Upper lobe of left lung (tissue), 6 donors: ENCODE measurements at regions not wholly inside any gene's neighbourhood (a gene's known extent, or its start where the extent isn't known, plus 50 kb on each side); places are given as distances from the start of the nearest gene placed in this dataset.

Source experiments
- ATAC-seq, 2 donors: fragments of 200-7000 bp; cut with Tn5 transposase; one replicate each; pipeline ENCODE4 v1.9.1; 2022; ENCODE audit warnings: mild to moderate bottlenecking in 2 of 2, moderate library complexity in 2 of 2; ENCODE audit not compliant: low FRiP score in 2 of 2
- DNase-seq, 2 donors: peaks; one replicate each; pipeline ENCODE4 v3.0.0-alpha.2; 2019 to 2020
- H3K27ac ChIP-seq, 4 donors: fragments of 200-600 bp; sonication (generic); one replicate each; pipeline ENCODE4 v1.5.1; 2016 to 2019
- H3K27me3 ChIP-seq, 4 donors: fragments of 200-600 bp; sonication (generic); one replicate each; pipeline ENCODE4 v1.5.1; 2017 to 2019
- H3K36me3 ChIP-seq, 4 donors: fragments of 200-600 bp; sonication (generic); one replicate each; pipeline ENCODE4 v1.5.1; 2016 to 2019
- H3K4me1 ChIP-seq, 4 donors: fragments of 200-600 bp; sonication (generic); one replicate each; pipeline ENCODE4 v1.5.1; 2018 to 2019
- H3K4me3 ChIP-seq, 4 donors: fragments of 200-600 bp; sonication (generic); one replicate each; pipeline ENCODE4 v1.5.1; 2017 to 2019; ENCODE audit warnings: mild to moderate bottlenecking in 2 of 4, moderate library complexity in 1 of 4
- H3K9me3 ChIP-seq, 4 donors: fragments of 200-600 bp; sonication (generic); one replicate each; pipeline ENCODE4 v1.5.1; 2018 to 2019
- EP300 ChIP-seq, 4 donors: sonication (generic); formaldehyde crosslinking; IDR thresholded peaks; one replicate each; pipeline ENCODE4 v1.5.1; 2017; ENCODE audit warnings: antibody characterized with exemption in 4 of 4, control low read depth in 2 of 4
- POLR2A ChIP-seq, 4 donors: fragments of 450-650 bp; IDR thresholded peaks; one replicate each; pipeline ENCODE4 v1.5.1; 2016 to 2017; ENCODE audit warnings: antibody characterized with exemption in 4 of 4, mild to moderate bottlenecking in 2 of 4
- POLR2AphosphoS5 ChIP-seq, 2 donors: sonication (generic); formaldehyde crosslinking; IDR thresholded peaks; one replicate each; pipeline ENCODE4 v1.5.1; 2017; ENCODE audit warnings: antibody characterized with exemption in 2 of 2
- WGBS, 2 donors: methylation state at CpG; one replicate each; pipeline ENCODE4 v1.1.5; 2017 to 2018; 5-methylcytosine and 5-hydroxymethylcytosine counted together
- TF ChIP-seq, protein P1 (sequence below), 6 experiments: fragments of 450-650 bp in 4 of 6; fragments of 200-600 bp in 2 of 6; sonication (generic) in 2 of 6; IDR thresholded peaks; one replicate each; pipeline ENCODE4 v1.5.1; 2016 to 2019; ENCODE audit warnings: antibody characterized with exemption in 6 of 6
- donor health status: DM: no; HTN: no; CAD: no; lungs with moderate emphysema.
- donor health status: DM: no; HTN: yes; CAD: no; lungs with severe emphysema.

DNA sequence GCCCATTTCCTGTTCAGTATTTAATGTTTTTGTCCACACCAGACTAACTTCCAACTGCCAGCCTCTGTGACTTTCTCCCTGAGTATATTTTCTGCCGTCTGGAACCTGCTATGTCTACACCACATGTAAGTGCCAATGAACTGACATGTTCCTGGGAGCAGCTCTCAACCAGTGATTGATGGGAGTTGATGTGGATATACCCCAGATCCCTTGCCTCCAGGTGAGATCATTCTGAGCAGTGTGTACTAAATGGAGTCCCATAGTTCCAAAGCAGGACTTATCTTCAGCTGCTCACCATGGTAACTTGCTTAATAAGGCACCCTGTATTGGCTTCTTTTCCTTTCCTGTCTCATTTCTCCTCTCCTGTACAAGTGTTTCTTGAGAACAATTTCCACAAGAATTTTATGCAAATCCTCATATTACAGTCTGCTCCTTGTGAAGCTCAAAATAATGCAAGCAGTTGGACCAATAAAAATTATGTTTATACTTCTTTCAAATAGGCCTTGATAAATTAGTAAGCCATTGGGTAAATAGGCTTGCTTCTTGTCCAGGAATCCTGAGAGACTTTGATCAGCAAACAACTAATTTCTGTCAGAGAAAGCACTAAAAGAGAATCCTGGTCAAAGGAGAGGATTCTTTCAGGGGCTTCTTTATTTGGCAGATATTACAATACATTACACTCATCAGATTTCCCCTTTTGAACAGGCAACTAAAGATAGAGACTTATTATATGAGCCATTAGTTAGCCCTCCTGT is 911.7 kb upstream of the NDST4 start:
- TF ChIP-seq POLR2A (IDR thresholded peaks at IDR 0.05), result no peak
- TF ChIP-seq EP300 (IDR thresholded peaks at IDR 0.05), result no peak
- TF ChIP-seq POLR2AphosphoS5 (IDR thresholded peaks at IDR 0.05), result no peak
- TF ChIP-seq, protein P1, sequence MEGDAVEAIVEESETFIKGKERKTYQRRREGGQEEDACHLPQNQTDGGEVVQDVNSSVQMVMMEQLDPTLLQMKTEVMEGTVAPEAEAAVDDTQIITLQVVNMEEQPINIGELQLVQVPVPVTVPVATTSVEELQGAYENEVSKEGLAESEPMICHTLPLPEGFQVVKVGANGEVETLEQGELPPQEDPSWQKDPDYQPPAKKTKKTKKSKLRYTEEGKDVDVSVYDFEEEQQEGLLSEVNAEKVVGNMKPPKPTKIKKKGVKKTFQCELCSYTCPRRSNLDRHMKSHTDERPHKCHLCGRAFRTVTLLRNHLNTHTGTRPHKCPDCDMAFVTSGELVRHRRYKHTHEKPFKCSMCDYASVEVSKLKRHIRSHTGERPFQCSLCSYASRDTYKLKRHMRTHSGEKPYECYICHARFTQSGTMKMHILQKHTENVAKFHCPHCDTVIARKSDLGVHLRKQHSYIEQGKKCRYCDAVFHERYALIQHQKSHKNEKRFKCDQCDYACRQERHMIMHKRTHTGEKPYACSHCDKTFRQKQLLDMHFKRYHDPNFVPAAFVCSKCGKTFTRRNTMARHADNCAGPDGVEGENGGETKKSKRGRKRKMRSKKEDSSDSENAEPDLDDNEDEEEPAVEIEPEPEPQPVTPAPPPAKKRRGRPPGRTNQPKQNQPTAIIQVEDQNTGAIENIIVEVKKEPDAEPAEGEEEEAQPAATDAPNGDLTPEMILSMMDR (IDR thresholded peaks at IDR 0.05), result no peak
- Histone ChIP-seq H3K4me3 (no peak overlapping the region), H3K36me3 (no peaks in the 10 kb centered on the region), H3K27ac (no peak overlapping the region), H3K4me1 (no peaks in the 10 kb centered on the region), H3K27me3 (no peaks in the 10 kb centered on the region), H3K9me3 (peaks cover 0 to 4% (median 2%) of the 10 kb centered on the region in 4 donors)
- DNase-seq (no peak), ATAC-seq (no peak)
- WGBS, 2 donors, result 36 to 38% methylated on average over 1 of the region's 1 CpG

DNA sequence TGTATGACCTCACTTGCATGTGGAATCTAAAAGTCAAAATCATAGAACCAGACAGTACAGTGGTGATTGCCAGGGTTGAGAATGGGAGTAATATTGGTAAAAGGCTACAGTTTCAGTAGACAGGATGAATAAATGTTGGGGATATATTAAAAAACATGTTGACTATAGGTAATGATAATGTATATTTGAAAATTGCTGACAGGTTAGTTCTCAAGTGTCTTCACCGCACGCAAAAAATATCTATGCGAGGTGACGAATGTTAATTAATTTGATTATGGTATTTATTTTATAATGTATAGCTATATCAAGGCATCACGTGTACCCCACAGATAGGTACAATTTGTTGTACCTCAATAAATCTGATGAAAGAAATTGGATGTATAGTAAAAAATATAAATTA is 909.6 kb upstream of the NDST4 start:
- 72 to 96% methylated on average over 5 of the region's 5 CpGs for WGBS, 2 donors
- no peak for DNase-seq
- Histone ChIP-seq H3K27me3 (no peaks in the 10 kb centered on the region), H3K36me3 (no peaks in the 10 kb centered on the region), H3K9me3 (peaks cover 0 to 14% (median 11%) of the 10 kb centered on the region in 4 donors), H3K4me3 (no peak overlapping the region), H3K4me1 (no peaks in the 10 kb centered on the region), H3K27ac (no peak overlapping the region)
- ATAC-seq, result no peak
- TF ChIP-seq POLR2AphosphoS5 (IDR thresholded peaks at IDR 0.05), result no peak
- TF ChIP-seq POLR2A (IDR thresholded peaks at IDR 0.05), result no peak
- TF ChIP-seq, protein P1 (IDR thresholded peaks at IDR 0.05), result no peak
- TF ChIP-seq EP300 (IDR thresholded peaks at IDR 0.05), result no peak

DNA sequence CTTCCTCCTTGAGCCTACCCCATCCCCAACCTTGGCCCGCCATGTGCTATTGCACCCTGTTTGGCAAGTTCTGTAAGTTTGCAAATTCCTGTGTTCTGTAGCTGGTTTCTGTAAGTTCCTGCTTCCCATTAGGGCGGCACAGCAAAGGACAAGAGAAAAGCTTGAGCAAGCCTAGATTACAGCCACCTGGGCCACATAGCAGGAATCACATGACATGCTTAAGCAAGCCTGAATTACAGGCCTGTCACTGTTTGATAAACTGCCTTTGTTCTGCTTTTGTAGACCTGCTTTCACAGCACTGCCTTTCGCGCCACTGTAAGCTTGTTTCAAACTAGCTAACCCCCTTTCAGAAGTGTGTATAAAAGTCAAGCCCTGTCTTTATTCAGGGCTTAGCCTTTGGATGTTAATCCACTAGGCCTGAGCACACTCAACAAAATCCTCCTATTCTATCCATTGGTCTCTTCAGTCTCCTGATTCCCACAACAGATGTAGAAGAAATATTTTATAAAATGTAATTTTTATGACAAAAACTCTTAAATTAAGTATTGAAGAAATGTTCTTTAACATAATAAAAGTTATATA is 906.8 kb upstream of the NDST4 start:
- Histone ChIP-seq H3K9me3 (peaks cover 2 to 37% (median 21%) of the 10 kb centered on the region in 4 donors), H3K27me3 (no peaks in the 10 kb centered on the region), H3K27ac (no peak overlapping the region), H3K4me3 (no peak overlapping the region), H3K4me1 (no peaks in the 10 kb centered on the region), H3K36me3 (no peaks in the 10 kb centered on the region)
- 86 to 87% methylated on average over 4 of the region's 4 CpGs for WGBS, 2 donors
- DNase-seq (no peak), ATAC-seq (no peak)
- TF ChIP-seq POLR2A (IDR thresholded peaks at IDR 0.05) (no peak), POLR2AphosphoS5 (IDR thresholded peaks at IDR 0.05) (no peak), EP300 (IDR thresholded peaks at IDR 0.05) (no peak)
- TF ChIP-seq, protein P1 (IDR thresholded peaks at IDR 0.05), result no peak

DNA sequence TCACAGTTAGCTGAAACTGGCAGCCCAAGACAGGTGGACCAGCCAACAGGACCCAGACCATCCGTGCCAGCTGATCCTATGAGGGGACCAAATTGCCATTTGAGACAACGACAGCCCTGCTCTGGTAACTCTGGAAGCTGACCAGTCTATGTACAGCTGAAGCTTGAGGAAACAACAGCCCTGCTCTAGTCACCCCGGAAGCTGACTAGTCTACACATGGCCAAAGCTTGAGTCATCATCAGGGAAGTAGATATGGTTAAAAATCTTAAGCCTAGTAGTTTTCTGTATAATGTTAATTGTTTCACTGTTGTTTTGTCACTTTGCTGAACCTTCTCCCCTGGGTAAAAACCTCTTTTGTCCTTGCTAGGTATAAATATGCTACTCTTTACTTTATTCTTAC is 905.4 kb upstream of the NDST4 start:
- Histone ChIP-seq H3K4me1 (no peaks in the 10 kb centered on the region), H3K9me3 (peaks cover 7 to 49% (median 32%) of the 10 kb centered on the region in 4 donors), H3K36me3 (no peaks in the 10 kb centered on the region), H3K4me3 (no peak overlapping the region), H3K27ac (no peak overlapping the region), H3K27me3 (no peaks in the 10 kb centered on the region)
- no peak for DNase-seq
- no peak for ATAC-seq
- 86 to 92% methylated on average over 2 to 3 of the region's 3 CpGs for WGBS, 2 donors
- TF ChIP-seq EP300 (IDR thresholded peaks at IDR 0.05), result no peak
- no peak for TF ChIP-seq POLR2AphosphoS5 (IDR thresholded peaks at IDR 0.05)
- no peak for TF ChIP-seq POLR2A (IDR thresholded peaks at IDR 0.05)
- TF ChIP-seq, protein P1 (IDR thresholded peaks at IDR 0.05), result no peak
